ENCODE measurements at regions not wholly inside any gene's neighbourhood (a gene's known extent, or its start where the extent isn't known, plus 50 kb on each side); places are given as distances from the start of the nearest gene placed in this dataset.

GRCh38 chr2:183227176-183227575 lies 102.9 kb downstream of the NUP35 start (continued):
- TF ChIP-seq CTCF (IDR thresholded peaks at IDR 0.05 in 2 of 3, conservative IDR thresholded peaks at IDR 0.05 in 1 of 3; ENCODE audit: borderline replicate concordance in 1 of 3, insufficient read depth in 1 of 3, low read depth in 2 of 3, low read length in 2 of 3) (no peak), POLR2AphosphoS5 (IDR thresholded peaks at IDR 0.05; ENCODE audit: low read depth, low read length) (no peak), CEBPB (IDR thresholded peaks at IDR 0.05; ENCODE audit: low read depth) (no peak), ZNF274 (IDR thresholded peaks at IDR 0.05; ENCODE audit: low read depth, low read length) (no peak)

GRCh38 chr2:183229386-183229785 lies 105.1 kb downstream of the NUP35 start:
- no peaks in the 10 kb centered on the region for H3K9me2 ChIP-seq (ENCODE audit: insufficient read depth)
- H3K4me3 ChIP-seq (replicated peaks in 1 of 2; ENCODE audit: low read depth in 1 of 2, low read length in 2 of 2): no peak overlapping the region
- ATAC-seq: no peak
- H3K27ac ChIP-seq (ENCODE audit: low read depth, low read length): no peak overlapping the region
- ChIA-PET CTCF (no interaction called here), RAD21 (ENCODE audit: low non-redundant PET in 1 of 2, low total read pairs in 2 of 2, uncharacterized antibody in 2 of 2, unreplicated experiment in 2 of 2) (no interaction called here), POLR2A (no interaction called here)
- no TSS peak for BruUV-seq (replicated peaks)
- no peaks in the 10 kb centered on the region for H3K27me3 ChIP-seq (ENCODE audit: insufficient read depth, low read length)
- H3K4me2 ChIP-seq (ENCODE audit: low read length): no peak overlapping the region
- intact Hi-C loops (cut with micrococcal nuclease): no loop called here
- TF ChIP-seq POLR2A (IDR thresholded peaks at IDR 0.05; ENCODE audit: borderline replicate concordance, extremely low read depth, insufficient read depth, insufficient read length): no peak
- TF ChIP-seq RAD21 (IDR thresholded peaks at IDR 0.05; ENCODE audit: low read depth): no peak
- no peak for TF ChIP-seq POLR2AphosphoS5 (IDR thresholded peaks at IDR 0.05; ENCODE audit: low read depth, low read length)
- no peak for TF ChIP-seq MAX (IDR thresholded peaks at IDR 0.05)
- no peak for DNase-seq (ENCODE audit: low read depth, low spot score)
- no peaks in the 10 kb centered on the region for H4K20me1 ChIP-seq (ENCODE audit: insufficient read depth)
- no peaks in the 10 kb centered on the region for H3K79me2 ChIP-seq (ENCODE audit: insufficient read depth, low read length)
- H3K36me3 ChIP-seq (ENCODE audit: control insufficient read depth in 1 of 2, insufficient read depth in 2 of 2, low read length in 2 of 2): no peaks in the 10 kb centered on the region
- H3K4me1 ChIP-seq (ENCODE audit: control insufficient read depth in 1 of 2, insufficient read depth in 2 of 2, low read length in 2 of 2): no peaks in the 10 kb centered on the region
- H3K9ac ChIP-seq (ENCODE audit: low read length): no peak overlapping the region
- H3K9me3 ChIP-seq (ENCODE audit: control insufficient read depth in 1 of 2, insufficient read depth in 1 of 2, low read depth in 1 of 2, low read length in 2 of 2): no peaks in the 10 kb centered on the region
- H2AFZ ChIP-seq (ENCODE audit: low read depth, low read length, poor library complexity, severe bottlenecking): no peak overlapping the region
